ENCODE measurements at regions not wholly inside any gene's neighbourhood (a gene's known extent, or its start where the extent isn't known, plus 50 kb on each side); places are given as distances from the start of the nearest gene placed in this dataset.

- Mint-ChIP-seq H3K9me3 (no peaks in the 10 kb centered on the region), H3K36me3 (ENCODE audit: low read depth) (no peaks in the 10 kb centered on the region), H3K4me3 (ENCODE audit: low read depth) (no peak overlapping the region), H3K4me1 (ENCODE audit: low read depth) (no peaks in the 10 kb centered on the region), H3K27ac (no peak overlapping the region), H3K27me3 (ENCODE audit: low read depth) (no peaks in the 10 kb centered on the region)
- no peak for DNase-seq (ENCODE audit: low spot score)
- intact Hi-C loops (cut with micrococcal nuclease) = no loop called here
Measured at GRCh38 chr9:108640230-108640629, 215.6 kb downstream of the ACTL7B start.

- Mint-ChIP-seq H3K4me1 (ENCODE audit: low read depth) (no peaks in the 10 kb centered on the region), H3K27me3 (ENCODE audit: low read depth) (no peaks in the 10 kb centered on the region), H3K27ac (no peak overlapping the region), H3K4me3 (ENCODE audit: low read depth) (no peak overlapping the region), H3K36me3 (ENCODE audit: low read depth) (no peaks in the 10 kb centered on the region), H3K9me3 (no peaks in the 10 kb centered on the region)
- no peak for DNase-seq (ENCODE audit: low spot score)
- intact Hi-C loops (cut with micrococcal nuclease) = no loop called here
Measured at GRCh38 chr9:108639696-108640095, 216.1 kb downstream of the ACTL7B start.

- no peak overlapping the region for H3K4me3 Mint-ChIP-seq (ENCODE audit: low read depth)
- no peaks in the 10 kb centered on the region for H3K36me3 Mint-ChIP-seq (ENCODE audit: low read depth)
- no peak overlapping the region for H3K27ac Mint-ChIP-seq
- no peaks in the 10 kb centered on the region for H3K9me3 Mint-ChIP-seq
- DNase-seq (ENCODE audit: low spot score) = no peak
- H3K27me3 Mint-ChIP-seq (ENCODE audit: low read depth) = no peaks in the 10 kb centered on the region
- H3K4me1 Mint-ChIP-seq (ENCODE audit: low read depth) = no peaks in the 10 kb centered on the region
- intact Hi-C loops (cut with micrococcal nuclease) = no loop called here
Measured at GRCh38 chr9:108639091-108639490, 216.7 kb downstream of the ACTL7B start.

GRCh38 chr9:108637340-108637739 lies 218.4 kb downstream of the ACTL7B start:
- no peak for DNase-seq (ENCODE audit: low spot score)
- Mint-ChIP-seq H3K36me3 (ENCODE audit: low read depth) (no peaks in the 10 kb centered on the region), H3K27ac (no peak overlapping the region), H3K9me3 (no peaks in the 10 kb centered on the region), H3K4me1 (ENCODE audit: low read depth) (no peaks in the 10 kb centered on the region), H3K27me3 (ENCODE audit: low read depth) (no peaks in the 10 kb centered on the region), H3K4me3 (ENCODE audit: low read depth) (no peak overlapping the region)
- intact Hi-C loops (cut with micrococcal nuclease) = no loop called here

- intact Hi-C loops (cut with micrococcal nuclease) = no loop called here
- H3K27ac Mint-ChIP-seq = no peak overlapping the region
Measured at GRCh38 chr9:108636013-108636412, 219.8 kb downstream of the ACTL7B start.

GRCh38 chr9:108634672-108635462 lies 220.9 kb downstream of the ACTL7B start:
- Mint-ChIP-seq H3K36me3 (ENCODE audit: low read depth) (no peaks in the 10 kb centered on the region), H3K27ac (no peak overlapping the region), H3K4me3 (ENCODE audit: low read depth) (no peak overlapping the region), H3K9me3 (no peaks in the 10 kb centered on the region), H3K4me1 (ENCODE audit: low read depth) (no peaks in the 10 kb centered on the region), H3K27me3 (ENCODE audit: low read depth) (no peaks in the 10 kb centered on the region)
- intact Hi-C loops (cut with micrococcal nuclease) = no loop called here
- DNase-seq (ENCODE audit: low spot score) = no peak

More at GRCh38 chr9:108636013-108636412, 219.8 kb downstream of the ACTL7B start:
- H3K36me3 Mint-ChIP-seq (ENCODE audit: low read depth) = no peaks in the 10 kb centered on the region
- no peaks in the 10 kb centered on the region for H3K27me3 Mint-ChIP-seq (ENCODE audit: low read depth)
- H3K4me3 Mint-ChIP-seq (ENCODE audit: low read depth) = no peak overlapping the region
- DNase-seq (ENCODE audit: low spot score) = no peak
- H3K4me1 Mint-ChIP-seq (ENCODE audit: low read depth) = no peaks in the 10 kb centered on the region
- H3K9me3 Mint-ChIP-seq = no peaks in the 10 kb centered on the region

- no peaks in the 10 kb centered on the region for H3K36me3 Mint-ChIP-seq (ENCODE audit: low read depth)
- H3K4me3 Mint-ChIP-seq (ENCODE audit: low read depth) = no peak overlapping the region
- H3K4me1 Mint-ChIP-seq (ENCODE audit: low read depth) = no peaks in the 10 kb centered on the region
- intact Hi-C loops (cut with micrococcal nuclease) = no loop called here
- no peaks in the 10 kb centered on the region for H3K27me3 Mint-ChIP-seq (ENCODE audit: low read depth)
- DNase-seq (ENCODE audit: low spot score) = no peak
- no peaks in the 10 kb centered on the region for H3K9me3 Mint-ChIP-seq
- H3K27ac Mint-ChIP-seq = no peak overlapping the region
Measured at GRCh38 chr9:108634204-108634603, 221.6 kb downstream of the ACTL7B start.

- H3K27ac Mint-ChIP-seq = no peak overlapping the region
Measured at GRCh38 chr9:108631496-108632285, 224.1 kb downstream of the ACTL7B start.

GRCh38 chr9:108628316-108628715 lies 227.5 kb downstream of the ACTL7B start:
- H3K4me1 Mint-ChIP-seq (ENCODE audit: low read depth) = no peaks in the 10 kb centered on the region
- intact Hi-C loops (cut with micrococcal nuclease) = no loop called here
- no peaks in the 10 kb centered on the region for H3K36me3 Mint-ChIP-seq (ENCODE audit: low read depth)
- DNase-seq (ENCODE audit: low spot score) = no peak
- H3K9me3 Mint-ChIP-seq = no peaks in the 10 kb centered on the region
- no peak overlapping the region for H3K4me3 Mint-ChIP-seq (ENCODE audit: low read depth)
- no peaks in the 10 kb centered on the region for H3K27me3 Mint-ChIP-seq (ENCODE audit: low read depth)
- H3K27ac Mint-ChIP-seq = no peak overlapping the region

More at GRCh38 chr9:108631496-108632285, 224.1 kb downstream of the ACTL7B start:
- Mint-ChIP-seq H3K4me3 (ENCODE audit: low read depth) (no peak overlapping the region), H3K9me3 (no peaks in the 10 kb centered on the region), H3K4me1 (ENCODE audit: low read depth) (no peaks in the 10 kb centered on the region), H3K27me3 (ENCODE audit: low read depth) (no peaks in the 10 kb centered on the region), H3K36me3 (ENCODE audit: low read depth) (no peaks in the 10 kb centered on the region)
- intact Hi-C loops (cut with micrococcal nuclease) = no loop called here
- no peak for DNase-seq (ENCODE audit: low spot score)

GRCh38 chr9:108626743-108627142 lies 229.0 kb downstream of the ACTL7B start:
- Mint-ChIP-seq H3K9me3 (no peaks in the 10 kb centered on the region), H3K4me1 (ENCODE audit: low read depth) (no peaks in the 10 kb centered on the region), H3K27me3 (ENCODE audit: low read depth) (no peaks in the 10 kb centered on the region), H3K27ac (no peak overlapping the region), H3K36me3 (ENCODE audit: low read depth) (no peaks in the 10 kb centered on the region), H3K4me3 (ENCODE audit: low read depth) (no peak overlapping the region)
- intact Hi-C loops (cut with micrococcal nuclease) = no loop called here
- no peak for DNase-seq (ENCODE audit: low spot score)

- H3K36me3 Mint-ChIP-seq (ENCODE audit: low read depth) = no peaks in the 10 kb centered on the region
- H3K27ac Mint-ChIP-seq = no peak overlapping the region
- no peak for DNase-seq (ENCODE audit: low spot score)
- intact Hi-C loops (cut with micrococcal nuclease) = no loop called here
- H3K27me3 Mint-ChIP-seq (ENCODE audit: low read depth) = no peaks in the 10 kb centered on the region
- H3K4me3 Mint-ChIP-seq (ENCODE audit: low read depth) = no peak overlapping the region
- H3K4me1 Mint-ChIP-seq (ENCODE audit: low read depth) = no peaks in the 10 kb centered on the region
- no peaks in the 10 kb centered on the region for H3K9me3 Mint-ChIP-seq
Measured at GRCh38 chr9:108621991-108622855, 233.6 kb downstream of the ACTL7B start.

- DNase-seq (ENCODE audit: low spot score) = no peak
- Mint-ChIP-seq H3K4me3 (ENCODE audit: low read depth) (no peak overlapping the region), H3K27ac (no peak overlapping the region), H3K36me3 (ENCODE audit: low read depth) (no peaks in the 10 kb centered on the region), H3K9me3 (no peaks in the 10 kb centered on the region), H3K4me1 (ENCODE audit: low read depth) (no peaks in the 10 kb centered on the region), H3K27me3 (ENCODE audit: low read depth) (no peaks in the 10 kb centered on the region)
- intact Hi-C loops (cut with micrococcal nuclease) = no loop called here
Measured at GRCh38 chr9:108620767-108621166, 235.0 kb downstream of the ACTL7B start.
